Fibroblast of lung (primary cell): ENCODE measurements at regions not wholly inside any gene's neighbourhood (a gene's known extent, or its start where the extent isn't known, plus 50 kb on each side); places are given as distances from the start of the nearest gene placed in this dataset.

ENCODE experiments used
- CTCF ChIP-seq, 2 donors: IDR thresholded peaks in 1 of 2; conservative IDR thresholded peaks in 1 of 2; 1 replicate in 1 of 2; 2 replicates in 1 of 2; pipeline ENCODE4 v1.5.1; 2011 to 2012; ENCODE audit warnings: low read length in 2 of 2, control low read depth in 1 of 2, inconsistent platforms in 1 of 2, low read depth in 1 of 2, mild to moderate bottlenecking in 1 of 2
- EZH2 ChIP-seq: IDR thresholded peaks from 2 replicates; pipeline ENCODE4 v1.5.1; 2012; ENCODE audit warnings: low read length, control low read depth, mild to moderate bottlenecking; ENCODE audit errors: missing control alignments

GRCh38 chr10:53075469-53075868, 302.9 kb upstream of the MBL2 start:
- TF ChIP-seq CTCF (conservative IDR thresholded peaks at IDR 0.05 in 1 of 2, IDR thresholded peaks at IDR 0.05 in 1 of 2; ENCODE audit: low read depth in 1 of 2, low read length in 2 of 2) (no peak), EZH2 (no peak)
